KMS-11 (cell line): ENCODE measurements at regions not wholly inside any gene's neighbourhood (a gene's known extent, or its start where the extent isn't known, plus 50 kb on each side); places are given as distances from the start of the nearest gene placed in this dataset.

ENCODE experiments used
- H2AFZ ChIP-seq: fragments of 200-600 bp; sonication (generic); 2 replicates; pipeline ENCODE4 v1.6.1; 2016; ENCODE audit warnings: antibody characterized with exemption, mixed run types, low read depth
- H3K27ac ChIP-seq: fragments of 200-600 bp; sonication (generic); 2 replicates; pipeline ENCODE4 v1.6.1; 2016; ENCODE audit warnings: mild to moderate bottlenecking, mixed run types
- H3K27me3 ChIP-seq: fragments of 200-600 bp; sonication (generic); 2 replicates; pipeline ENCODE4 v1.6.1; 2017; ENCODE audit warnings: mild to moderate bottlenecking, low read depth, mixed run types, moderate library complexity; ENCODE audit not compliant: insufficient read depth
- H3K36me3 ChIP-seq: fragments of 200-600 bp; sonication (generic); 2 replicates; pipeline ENCODE4 v1.6.1; 2017; ENCODE audit warnings: mild to moderate bottlenecking, mixed run types; ENCODE audit not compliant: insufficient read depth
- H3K4me1 ChIP-seq: fragments of 200-600 bp; sonication (generic); 2 replicates; pipeline ENCODE4 v1.6.1; 2016; ENCODE audit warnings: mild to moderate bottlenecking, low read depth, mixed run types; ENCODE audit not compliant: poor library complexity, severe bottlenecking
- H3K4me2 ChIP-seq: fragments of 200-600 bp; sonication (generic); 2 replicates; pipeline ENCODE4 v1.7.0; 2016; ENCODE audit warnings: mild to moderate bottlenecking, mixed run types
- H3K4me3 ChIP-seq: fragments of 200-600 bp; sonication (generic); IDR thresholded peaks from 2 replicates; pipeline ENCODE4 v1.6.1; 2017; ENCODE audit warnings: low read depth, low read length, mixed read lengths; ENCODE audit not compliant: insufficient read depth
- H3K79me2 ChIP-seq: fragments of 200-600 bp; sonication (generic); 2 replicates; pipeline ENCODE4 v1.6.1; 2016; ENCODE audit warnings: low read depth, mixed run types; ENCODE audit not compliant: insufficient read depth
- H3K9ac ChIP-seq: fragments of 200-600 bp; sonication (generic); 2 replicates; pipeline ENCODE4 v1.6.1; 2016; ENCODE audit warnings: mild to moderate bottlenecking, mixed run types
- H4K20me1 ChIP-seq: fragments of 200-600 bp; sonication (generic); 2 replicates; pipeline ENCODE4 v1.6.1; 2016; ENCODE audit warnings: mild to moderate bottlenecking, mixed run types; ENCODE audit not compliant: insufficient read depth
- CTCF ChIP-seq: fragments of 200-600 bp; sonication (generic); conservative IDR thresholded peaks from 2 replicates; pipeline ENCODE4 v1.6.1; 2017; ENCODE audit warnings: low read depth, mild to moderate bottlenecking, antibody characterized with exemption, low read length, moderate library complexity, mixed read lengths

- Histone ChIP-seq H4K20me1 (no peaks in the 10 kb centered on the region), H3K27ac (no peak overlapping the region), H3K4me2 (no peak overlapping the region), H3K4me3 (no peak overlapping the region), H2AFZ (no peak overlapping the region), H3K36me3 (no peaks in the 10 kb centered on the region), H3K79me2 (no peaks in the 10 kb centered on the region), H3K4me1 (no peaks in the 10 kb centered on the region), H3K27me3 (no peaks in the 10 kb centered on the region), H3K9ac (no peak overlapping the region)
- TF ChIP-seq CTCF = no peak
Measured at GRCh38 chr6:166745801-166746668, 119.0 kb upstream of the RPS6KA2 start.

GRCh38 chr6:166744223-166745134 lies 117.4 kb upstream of the RPS6KA2 start:
- no peak overlapping the region for H3K27ac ChIP-seq
- H3K9ac ChIP-seq = no peak overlapping the region
- H3K4me3 ChIP-seq = no peak overlapping the region
- H3K4me2 ChIP-seq = no peak overlapping the region
- no peaks in the 10 kb centered on the region for H3K79me2 ChIP-seq
- no peaks in the 10 kb centered on the region for H3K27me3 ChIP-seq
- no peak overlapping the region for H2AFZ ChIP-seq
- no peaks in the 10 kb centered on the region for H3K36me3 ChIP-seq
- no peaks in the 10 kb centered on the region for H4K20me1 ChIP-seq
- no peaks in the 10 kb centered on the region for H3K4me1 ChIP-seq
- TF ChIP-seq CTCF = no peak

GRCh38 chr6:166743406-166744222 lies 116.6 kb upstream of the RPS6KA2 start:
- H3K4me1 ChIP-seq = no peaks in the 10 kb centered on the region
- TF ChIP-seq CTCF = no peak
- H2AFZ ChIP-seq = no peak overlapping the region
- no peaks in the 10 kb centered on the region for H4K20me1 ChIP-seq
- H3K4me2 ChIP-seq = no peak overlapping the region
- H3K4me3 ChIP-seq = no peak overlapping the region
- H3K27me3 ChIP-seq = no peaks in the 10 kb centered on the region
- no peaks in the 10 kb centered on the region for H3K36me3 ChIP-seq
- no peak overlapping the region for H3K27ac ChIP-seq
- no peaks in the 10 kb centered on the region for H3K79me2 ChIP-seq
- no peak overlapping the region for H3K9ac ChIP-seq

- no peak overlapping the region for H2AFZ ChIP-seq
- no peaks in the 10 kb centered on the region for H4K20me1 ChIP-seq
- no peaks in the 10 kb centered on the region for H3K79me2 ChIP-seq
- H3K36me3 ChIP-seq = no peaks in the 10 kb centered on the region
- H3K4me1 ChIP-seq = no peaks in the 10 kb centered on the region
- H3K9ac ChIP-seq = no peak overlapping the region
- no peak overlapping the region for H3K4me2 ChIP-seq
- no peak overlapping the region for H3K4me3 ChIP-seq
- H3K27me3 ChIP-seq = no peaks in the 10 kb centered on the region
- no peak overlapping the region for H3K27ac ChIP-seq
- TF ChIP-seq CTCF = no peak
Measured at GRCh38 chr6:166742981-166743380, 115.9 kb upstream of the RPS6KA2 start.
